GM10248 (cell line): ENCODE measurements at regions not wholly inside any gene's neighbourhood (a gene's known extent, or its start where the extent isn't known, plus 50 kb on each side); places are given as distances from the start of the nearest gene placed in this dataset.

ENCODE experiments used
- CTCF ChIA-PET: fragments of 300-600 bp; sonication (Branson Sonifier 250); formaldehyde crosslinking; extraction: SDS; loops from one replicate; lab custom pipeline; 2021; ENCODE audit warnings: antibody characterized with exemption; lab: Yijun Ruan, JAX
- POLR2A ChIA-PET: fragments of 350-650 bp; sonication (Branson Sonifier 250); formaldehyde crosslinking; extraction: SDS; loops from one replicate; lab custom pipeline; 2020; ENCODE audit warnings: antibody characterized with exemption; lab: Yijun Ruan, JAX
- DNase-seq: peaks from one replicate; pipeline ENCODE4 v3.0.0; 2012; ENCODE audit errors: extremely low spot score
- CTCF ChIP-seq: IDR thresholded peaks from 2 replicates; pipeline ENCODE4 v1.5.1; 2012; ENCODE audit warnings: mild to moderate bottlenecking, low read depth; ENCODE audit errors: extremely low read depth, missing control alignments, control extremely low read depth

- ChIA-PET CTCF (no interaction called here), POLR2A (no interaction called here)
- TF ChIP-seq CTCF, result no peak
- DNase-seq, result no peak
These were observed 132.9 kb upstream of the RND3 start for GRCh38 chr2:150620416-150620815.

DNA sequence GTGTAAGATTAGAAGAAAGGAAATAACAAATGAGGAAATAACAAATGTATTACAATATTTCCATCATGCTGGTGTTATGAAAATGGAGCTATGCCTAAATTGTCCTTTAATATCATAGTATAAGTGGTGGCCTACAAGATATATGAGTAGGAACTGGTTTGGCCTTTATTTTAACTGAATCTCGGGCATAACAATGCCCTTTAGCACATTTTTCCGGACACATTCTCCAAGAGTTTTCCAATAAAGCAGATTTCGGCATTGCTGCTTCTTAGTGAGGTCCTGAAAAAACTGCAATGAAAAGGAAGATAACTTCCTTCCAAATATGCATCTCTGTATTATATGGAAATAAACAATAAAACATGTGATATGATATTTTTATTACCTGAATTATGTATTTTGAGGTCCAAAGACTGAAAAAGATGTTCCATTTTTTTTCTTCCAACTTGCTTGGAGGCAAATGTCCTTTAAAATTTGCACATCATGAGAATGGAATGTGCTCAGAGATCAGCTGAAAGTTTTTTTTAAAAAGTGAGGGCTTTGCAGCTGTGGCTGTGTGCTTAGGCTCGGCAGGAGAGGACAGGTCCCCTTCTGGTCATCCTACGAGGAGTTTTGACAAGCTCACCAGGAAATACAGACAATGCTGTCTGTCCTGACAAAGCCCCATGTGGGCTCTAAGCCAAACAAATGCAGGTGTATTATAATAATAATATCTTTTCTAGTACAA lies 132.3 kb upstream of the RND3 start:
- CTCF ChIA-PET, result no interaction called here
- TF ChIP-seq CTCF, result no peak

DNA sequence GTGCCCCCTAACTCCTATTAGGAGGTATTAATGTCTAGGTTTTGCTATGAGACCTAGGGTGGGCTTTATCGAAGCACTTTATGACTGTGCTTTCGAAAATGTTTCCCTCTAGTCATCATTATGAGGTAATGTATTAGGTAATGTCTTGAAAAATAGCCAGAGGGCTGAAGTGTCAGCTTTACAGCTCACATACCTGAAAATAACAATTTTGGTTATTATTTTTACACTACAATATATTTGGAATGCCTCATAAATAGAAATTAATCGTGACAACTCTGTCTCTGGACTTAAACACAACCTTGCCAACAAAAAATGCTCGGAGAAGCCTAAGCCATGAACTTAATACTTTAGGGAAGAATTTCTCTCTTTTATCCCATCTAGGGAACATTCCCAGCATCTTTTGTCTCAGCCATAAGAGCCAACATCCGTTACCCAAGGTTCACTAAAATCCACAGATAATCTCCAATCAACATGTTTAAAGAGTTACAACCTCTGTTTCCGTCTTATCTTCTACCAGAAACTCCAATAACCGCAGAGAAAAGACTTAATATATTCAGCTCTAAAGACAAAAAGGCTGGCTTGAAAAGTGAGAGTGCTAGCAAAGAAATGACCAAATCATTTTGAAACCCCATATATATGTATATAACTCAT lies 130.9 kb upstream of the RND3 start:
- TF ChIP-seq CTCF, result no peak
- ChIA-PET CTCF (no interaction called here), POLR2A (no interaction called here)
- DNase-seq, result no peak

More for the DNA sequence above, 132.3 kb upstream of the RND3 start:
- POLR2A ChIA-PET, result no interaction called here
- DNase-seq, result no peak

DNA sequence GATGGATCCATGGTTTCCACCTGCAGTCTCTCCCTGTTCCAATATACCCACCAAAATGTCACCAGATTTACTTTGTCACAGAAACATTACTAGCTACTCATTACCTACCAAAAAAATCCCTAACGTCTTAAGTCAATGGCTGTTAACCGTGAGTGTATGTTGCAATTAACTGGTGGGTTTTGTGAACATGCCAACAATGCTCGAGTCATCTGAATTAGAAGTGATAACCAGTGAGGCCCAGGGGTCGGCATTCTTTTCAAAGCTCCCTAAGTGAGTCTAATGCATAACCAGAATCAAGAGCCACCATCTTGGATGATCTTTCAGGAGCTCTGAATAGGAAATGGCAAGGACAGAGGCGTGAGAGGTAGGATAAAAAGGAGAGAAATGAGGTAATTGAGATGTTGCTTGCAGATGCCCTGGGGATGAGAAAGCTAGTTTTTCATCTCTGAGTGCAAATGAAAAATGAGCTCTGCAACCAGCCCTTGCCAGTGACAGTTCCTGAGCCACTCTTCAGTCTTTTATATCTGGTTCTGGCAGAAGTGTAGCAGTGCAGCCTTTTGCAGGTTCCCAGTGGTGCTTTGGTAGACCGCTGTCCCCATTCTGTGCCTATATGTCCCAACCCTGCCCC lies 130.0 kb upstream of the RND3 start:
- ChIA-PET CTCF (interaction anchor here (1.1 to 2.5 kb wide), 4 partner anchors 9 to 49 kb away, joined by 3 to 8 read pairs (median 4); no protein-coding TSS in a partner anchor), POLR2A (no interaction called here)
- TF ChIP-seq CTCF, result no peak
- no peak for DNase-seq

GRCh38 chr2:150612957-150613710 lies 125.7 kb upstream of the RND3 start:
- TF ChIP-seq CTCF, result no peak
- ChIA-PET POLR2A (no interaction called here), CTCF (interaction anchor here (2.8 kb wide), 1 partner anchor 12 kb away, joined by 10 read pairs; no protein-coding TSS in a partner anchor)
- DNase-seq, result no peak
